Stimulated activated naive CD4-positive, alpha-beta T cell treated with Interleukin-2 at 50 U/mL for 16 hours (primary cell): ENCODE measurements at regions not wholly inside any gene's neighbourhood (a gene's known extent, or its start where the extent isn't known, plus 50 kb on each side); places are given as distances from the start of the nearest gene placed in this dataset.

Source experiments
- DNase-seq: peaks from one replicate; lab custom pipeline; 2025; lab: John Stamatoyannopoulos, UW

DNA sequence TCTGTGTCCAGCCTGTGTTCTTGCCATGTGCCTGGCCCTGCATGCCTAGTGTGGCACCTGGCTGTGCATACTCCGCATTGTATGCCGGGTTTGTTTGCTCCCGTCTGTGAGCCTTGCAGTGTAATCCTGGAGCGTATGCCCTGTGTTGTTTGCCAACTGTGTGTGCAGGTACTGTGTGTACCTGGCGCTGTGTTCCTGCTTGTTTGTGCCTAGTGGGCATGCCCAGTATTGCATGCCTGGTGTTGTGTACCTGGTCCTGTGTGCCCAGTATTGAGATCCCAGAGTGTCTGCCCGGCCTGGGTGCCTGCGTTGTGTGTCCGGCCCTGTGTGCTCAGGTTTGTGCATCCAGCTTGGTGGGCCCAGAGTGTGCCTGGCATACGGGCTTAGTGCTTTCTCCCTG is 54.5 kb upstream of the CHRNA7 start:
- no peak for DNase-seq

DNA sequence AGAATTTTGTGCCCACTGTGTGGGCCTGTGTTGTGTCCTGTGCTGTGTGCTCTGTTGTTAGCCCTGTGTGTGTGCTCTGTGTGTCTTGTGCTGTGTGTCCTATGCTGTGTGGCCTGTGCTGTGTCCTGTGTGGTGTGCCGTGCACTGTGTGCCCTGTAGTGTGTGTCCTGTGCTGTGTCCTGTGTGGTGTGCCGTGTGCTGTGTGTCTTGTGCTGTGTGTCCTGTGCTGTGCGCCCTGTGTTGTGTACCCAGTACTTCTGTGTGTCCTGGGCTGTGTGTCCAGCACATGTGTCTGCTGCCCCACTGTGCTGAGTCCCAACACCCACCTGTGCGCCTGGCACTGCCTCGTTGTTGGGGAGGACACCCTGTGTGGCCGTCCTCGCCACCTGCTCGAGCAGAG is 53.2 kb upstream of the CHRNA7 start:
- no peak for DNase-seq

DNA sequence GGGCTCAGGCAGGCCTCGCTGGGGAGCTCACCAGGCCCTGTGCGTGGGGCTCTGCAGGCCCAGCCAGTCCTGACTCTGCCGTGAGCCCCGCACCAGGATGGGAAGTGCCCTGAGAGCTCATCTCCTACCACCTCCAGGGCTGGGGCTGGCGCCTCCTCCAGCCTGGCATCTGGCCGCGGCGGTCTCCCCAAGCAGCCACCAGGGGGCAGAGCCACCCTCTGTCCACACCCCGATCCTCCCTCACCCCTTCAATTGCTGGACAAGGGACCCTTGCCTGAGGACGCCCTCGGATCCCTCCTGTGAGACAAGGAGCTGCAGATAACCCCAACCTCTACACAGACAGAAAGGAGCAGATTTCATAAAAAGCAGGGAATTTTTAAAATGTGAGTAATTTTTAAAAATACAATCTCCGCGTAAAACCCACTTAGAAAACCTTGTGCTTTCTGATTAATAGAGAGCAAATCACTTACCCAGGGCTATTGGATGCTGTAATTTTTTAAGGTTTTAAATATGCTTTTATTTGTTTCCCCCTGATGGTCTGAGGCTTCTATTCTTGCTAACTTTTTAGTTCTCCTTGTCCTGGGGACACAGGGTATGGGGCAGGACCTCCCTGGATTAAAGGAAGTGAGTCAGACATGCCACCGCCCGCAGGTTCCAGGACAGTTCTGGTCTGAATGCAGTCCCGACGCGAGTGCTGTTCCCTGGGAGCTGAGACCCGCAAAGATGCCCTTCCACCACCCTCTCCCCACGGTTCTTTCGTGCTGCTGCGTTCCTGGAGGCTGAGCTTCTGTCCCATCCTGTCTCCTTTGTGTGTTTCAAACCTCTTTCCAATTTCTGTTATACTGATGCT is 52.3 kb upstream of the CHRNA7 start:
- peak; percentile 14 for DNase-seq
